WERI-Rb-1 (cell line): ENCODE measurements at regions not wholly inside any gene's neighbourhood (a gene's known extent, or its start where the extent isn't known, plus 50 kb on each side); places are given as distances from the start of the nearest gene placed in this dataset.

Experiments used
- DNase-seq: peaks from one replicate; pipeline ENCODE4 v3.0.0-alpha.2; 2020
- H3K27ac ChIP-seq: fragments of 250-450 bp; sonication (Bioruptor Pico); 2 replicates; pipeline ENCODE4 v1.5.1; 2020; ENCODE audit warnings: mild to moderate bottlenecking, moderate library complexity
- H3K27me3 ChIP-seq: fragments of 250-450 bp; sonication (Bioruptor Pico); 2 replicates; pipeline ENCODE4 v1.5.1; 2021; ENCODE audit warnings: mild to moderate bottlenecking, low read depth, moderate library complexity; ENCODE audit not compliant: insufficient read depth, severe bottlenecking
- H3K36me3 ChIP-seq: fragments of 250-450 bp; sonication (Bioruptor Pico); 2 replicates; pipeline ENCODE4 v1.5.1; 2020; ENCODE audit warnings: mild to moderate bottlenecking, moderate library complexity
- H3K4me3 ChIP-seq: 2 replicates; pipeline ENCODE4 v1.5.1; 2011; ENCODE audit warnings: low read depth, mild to moderate bottlenecking, control low read depth, low read length
- H3K9me3 ChIP-seq: fragments of 250-450 bp; sonication (Bioruptor Pico); 2 replicates; pipeline ENCODE4 v1.5.1; 2021; ENCODE audit warnings: mild to moderate bottlenecking, moderate library complexity; ENCODE audit not compliant: severe bottlenecking
- TF ChIP-seq, protein P1 (sequence below): IDR thresholded peaks from 2 replicates; pipeline ENCODE4 v1.5.1; 2011; ENCODE audit warnings: low read depth, mild to moderate bottlenecking, control low read depth, inconsistent platforms, low read length

DNA sequence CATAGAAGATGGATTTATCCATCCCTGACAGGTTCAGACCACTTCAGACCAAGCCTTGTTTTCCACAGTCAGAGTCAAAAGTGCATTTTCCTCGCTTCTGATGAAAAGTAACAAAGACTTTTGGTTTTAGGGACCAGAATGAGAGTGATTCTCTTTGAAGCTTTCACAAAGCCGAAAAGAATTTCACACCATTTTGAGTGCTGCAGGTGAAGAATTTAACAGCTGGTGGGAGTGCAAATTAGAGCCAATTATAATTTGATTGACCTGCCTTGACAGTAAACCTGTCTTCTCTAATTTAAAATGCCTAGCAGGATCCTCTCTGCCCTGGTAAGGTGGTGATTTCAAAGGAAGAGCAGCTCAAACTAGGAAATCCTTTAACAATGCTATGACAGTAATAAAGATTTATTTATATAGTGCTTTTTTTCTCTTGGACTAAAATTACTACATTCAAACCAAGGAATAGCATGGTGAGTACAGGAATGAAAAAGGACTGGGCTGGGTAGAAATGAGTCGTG lies 241.6 kb downstream of the HRH4 start:
- no peaks in the 10 kb centered on the region for H3K27me3 ChIP-seq
- H3K27ac ChIP-seq: no peak overlapping the region

DNA sequence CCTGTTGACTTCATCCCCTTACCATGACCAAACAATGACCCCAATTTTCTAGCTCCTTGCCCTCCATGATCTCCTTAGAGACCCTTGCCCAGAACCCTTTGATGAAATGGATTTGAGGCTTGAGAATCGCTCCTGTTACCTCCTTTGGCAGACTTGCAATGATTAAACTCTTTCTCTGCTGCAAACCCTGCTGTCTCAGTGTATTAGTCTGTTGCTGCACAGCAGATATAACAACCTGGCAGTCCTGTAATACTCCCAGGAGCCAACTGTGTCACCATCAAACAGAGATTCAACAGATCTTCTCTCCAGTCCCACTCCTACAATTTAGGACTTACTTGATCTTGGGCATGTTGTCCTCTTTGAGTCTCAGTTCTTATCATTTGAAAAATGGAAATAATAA lies 242.9 kb downstream of the HRH4 start:
- H3K4me3 ChIP-seq: no peak overlapping the region
- no peak for DNase-seq
- TF ChIP-seq, protein P1, sequence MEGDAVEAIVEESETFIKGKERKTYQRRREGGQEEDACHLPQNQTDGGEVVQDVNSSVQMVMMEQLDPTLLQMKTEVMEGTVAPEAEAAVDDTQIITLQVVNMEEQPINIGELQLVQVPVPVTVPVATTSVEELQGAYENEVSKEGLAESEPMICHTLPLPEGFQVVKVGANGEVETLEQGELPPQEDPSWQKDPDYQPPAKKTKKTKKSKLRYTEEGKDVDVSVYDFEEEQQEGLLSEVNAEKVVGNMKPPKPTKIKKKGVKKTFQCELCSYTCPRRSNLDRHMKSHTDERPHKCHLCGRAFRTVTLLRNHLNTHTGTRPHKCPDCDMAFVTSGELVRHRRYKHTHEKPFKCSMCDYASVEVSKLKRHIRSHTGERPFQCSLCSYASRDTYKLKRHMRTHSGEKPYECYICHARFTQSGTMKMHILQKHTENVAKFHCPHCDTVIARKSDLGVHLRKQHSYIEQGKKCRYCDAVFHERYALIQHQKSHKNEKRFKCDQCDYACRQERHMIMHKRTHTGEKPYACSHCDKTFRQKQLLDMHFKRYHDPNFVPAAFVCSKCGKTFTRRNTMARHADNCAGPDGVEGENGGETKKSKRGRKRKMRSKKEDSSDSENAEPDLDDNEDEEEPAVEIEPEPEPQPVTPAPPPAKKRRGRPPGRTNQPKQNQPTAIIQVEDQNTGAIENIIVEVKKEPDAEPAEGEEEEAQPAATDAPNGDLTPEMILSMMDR: no peak
- H3K27me3 ChIP-seq: no peaks in the 10 kb centered on the region
- H3K36me3 ChIP-seq: no peaks in the 10 kb centered on the region
- H3K27ac ChIP-seq: no peak overlapping the region
- H3K9me3 ChIP-seq: no peaks in the 10 kb centered on the region

More for the DNA sequence above, 241.6 kb downstream of the HRH4 start:
- no peak for DNase-seq
- Histone ChIP-seq H3K9me3 (no peaks in the 10 kb centered on the region), H3K36me3 (no peaks in the 10 kb centered on the region), H3K4me3 (no peak overlapping the region)
- TF ChIP-seq, protein P1: no peak

DNA sequence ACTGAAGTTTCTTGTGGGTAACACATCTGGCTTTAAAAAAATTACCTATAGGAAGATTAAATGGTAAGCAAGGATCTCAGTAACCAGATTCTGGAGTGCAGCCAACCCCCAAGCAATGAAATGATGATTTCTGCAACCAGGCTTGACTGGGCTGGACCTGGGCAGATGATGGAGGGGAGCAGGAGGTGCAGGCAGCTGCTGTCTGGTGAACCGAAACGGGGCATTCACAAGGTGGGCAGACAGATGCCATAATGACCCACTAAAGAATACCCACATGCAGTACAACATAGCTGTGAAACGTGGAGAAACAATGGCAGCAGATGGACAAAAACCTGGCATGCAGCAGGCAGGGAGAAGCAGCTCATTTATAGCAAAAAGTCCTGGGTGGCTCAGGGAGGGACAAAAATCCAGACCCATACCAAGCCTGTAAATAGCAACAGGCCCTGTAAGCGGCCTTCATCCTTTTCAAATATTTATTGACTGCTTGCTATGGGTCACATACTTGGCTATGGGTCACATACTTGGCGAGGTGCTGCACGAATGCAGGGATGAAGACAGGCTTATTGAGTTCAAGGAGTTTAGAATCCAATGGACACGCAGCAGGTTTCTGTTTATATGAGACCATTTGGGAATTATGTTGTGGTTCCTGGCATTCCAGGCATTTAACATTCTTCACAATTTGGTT lies 244.7 kb downstream of the HRH4 start:
- TF ChIP-seq, protein P1: no peak
- no peak for DNase-seq
- Histone ChIP-seq H3K9me3 (no peaks in the 10 kb centered on the region), H3K27ac (no peak overlapping the region), H3K36me3 (no peaks in the 10 kb centered on the region), H3K27me3 (no peaks in the 10 kb centered on the region), H3K4me3 (no peak overlapping the region)

DNA sequence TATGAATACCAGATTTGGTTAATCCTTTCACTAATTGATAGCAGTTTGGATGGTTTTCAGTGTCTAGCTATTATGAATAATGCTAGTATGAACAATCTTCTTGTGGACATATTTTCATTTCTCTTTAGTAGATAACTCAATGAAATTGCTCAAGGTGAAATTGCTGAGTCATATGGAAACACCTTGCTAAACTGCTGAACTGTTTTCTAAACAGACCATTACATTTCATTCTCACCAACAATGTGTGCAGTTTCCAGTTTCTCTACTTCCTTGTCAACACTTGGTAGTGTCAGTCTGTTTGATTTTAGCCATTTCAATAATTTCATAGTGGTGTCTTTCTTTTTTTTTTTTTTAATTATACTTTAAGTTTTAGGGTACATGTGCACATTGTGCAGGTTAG lies 250.0 kb downstream of the HRH4 start:
- Histone ChIP-seq H3K27ac (no peak overlapping the region), H3K9me3 (no peaks in the 10 kb centered on the region), H3K27me3 (no peaks in the 10 kb centered on the region), H3K36me3 (no peaks in the 10 kb centered on the region), H3K4me3 (no peak overlapping the region)
- TF ChIP-seq, protein P1: no peak
- DNase-seq: no peak

DNA sequence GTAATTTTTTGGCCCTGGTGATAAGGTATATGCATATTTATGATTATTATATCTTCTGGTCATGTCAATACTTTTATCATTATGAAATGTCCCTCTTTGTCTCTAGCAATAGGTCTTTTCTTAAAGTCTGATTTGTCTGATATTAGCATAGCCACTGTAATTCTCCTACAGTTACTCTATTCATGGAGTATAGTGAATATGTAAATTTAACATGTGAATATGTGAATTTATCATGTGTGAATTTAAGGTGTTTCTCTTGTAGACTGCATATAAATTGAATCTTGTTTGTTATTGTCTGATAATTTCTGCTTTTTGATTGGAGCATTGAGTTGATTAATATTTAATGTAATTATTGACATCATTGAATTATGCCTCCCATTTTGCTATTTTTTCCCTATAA lies 259.4 kb downstream of the HRH4 start:
- TF ChIP-seq, protein P1: no peak
- Histone ChIP-seq H3K4me3 (no peak overlapping the region), H3K27ac (no peak overlapping the region), H3K36me3 (no peaks in the 10 kb centered on the region), H3K27me3 (no peaks in the 10 kb centered on the region), H3K9me3 (no peaks in the 10 kb centered on the region)
- no peak for DNase-seq

DNA sequence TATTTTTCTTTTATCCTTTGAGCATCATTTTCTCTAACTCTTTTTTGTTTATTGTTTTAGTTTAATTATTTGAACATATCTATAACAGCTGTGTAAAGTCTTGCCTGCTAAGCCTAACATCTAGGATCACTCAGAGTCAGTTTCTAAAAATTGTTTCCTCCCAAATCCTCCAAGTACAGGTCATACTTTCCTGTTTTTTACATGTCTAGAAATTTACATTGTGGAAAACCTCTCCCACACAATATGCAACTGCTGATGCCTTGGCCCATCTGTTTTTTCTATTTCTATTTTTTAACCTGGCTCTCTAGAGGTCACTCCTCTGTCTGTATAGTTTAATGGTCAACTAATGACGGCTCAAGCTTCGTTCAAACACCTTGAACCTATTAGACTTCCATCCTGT lies 261.0 kb downstream of the HRH4 start:
- Histone ChIP-seq H3K36me3 (no peaks in the 10 kb centered on the region), H3K4me3 (no peak overlapping the region), H3K27me3 (no peaks in the 10 kb centered on the region), H3K27ac (no peak overlapping the region), H3K9me3 (no peaks in the 10 kb centered on the region)
- DNase-seq: no peak
- TF ChIP-seq, protein P1: no peak
